ENCODE measurements at regions not wholly inside any gene's neighbourhood (a gene's known extent, or its start where the extent isn't known, plus 50 kb on each side); places are given as distances from the start of the nearest gene placed in this dataset.

DNA sequence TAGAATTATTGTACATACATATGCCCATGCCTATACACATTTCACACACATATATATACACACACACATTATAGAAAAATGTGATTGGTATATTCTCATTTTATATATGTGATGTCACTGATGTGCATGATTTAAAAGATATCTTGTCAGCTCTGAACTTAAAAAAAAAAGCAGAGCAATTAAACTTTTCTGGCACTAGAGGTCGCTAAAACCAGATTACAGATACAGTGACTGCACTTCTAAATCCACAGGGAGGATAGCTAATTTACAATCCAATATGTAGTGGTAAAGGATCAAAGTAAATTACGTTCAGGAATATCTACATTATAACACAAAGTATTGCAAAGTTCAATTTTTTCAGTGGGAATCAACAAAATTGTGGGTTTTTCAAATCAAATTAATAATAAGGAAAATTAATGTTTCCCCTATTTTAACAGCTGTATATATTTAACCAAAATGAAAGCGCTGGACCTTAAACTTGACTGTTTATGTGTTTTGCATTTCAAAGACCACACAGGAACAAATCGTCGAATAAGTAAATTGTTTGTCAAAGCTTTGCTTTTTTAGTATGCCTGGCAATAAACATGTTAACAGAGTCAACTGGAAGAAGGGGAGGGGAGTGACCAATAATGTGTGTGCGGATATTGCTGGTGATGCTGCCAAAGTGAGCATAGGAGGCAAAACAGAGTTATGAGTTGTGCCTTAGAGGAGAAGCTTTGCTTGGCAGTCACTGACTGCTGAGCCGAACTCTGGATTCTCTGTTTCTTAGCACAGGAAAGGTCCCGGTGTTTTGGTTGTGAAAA, 1201.4 kb upstream of the C9orf72 start:
- TF ChIP-seq EP300 (IDR thresholded peaks at IDR 0.05) (no peak), CTCF (IDR thresholded peaks at IDR 0.05) (no peak), POLR2A (IDR thresholded peaks at IDR 0.05) (no peak)

Measured in ovary (tissue), 3 donors.